ENCODE measurements at regions not wholly inside any gene's neighbourhood (a gene's known extent, or its start where the extent isn't known, plus 50 kb on each side); places are given as distances from the start of the nearest gene placed in this dataset.

DNA sequence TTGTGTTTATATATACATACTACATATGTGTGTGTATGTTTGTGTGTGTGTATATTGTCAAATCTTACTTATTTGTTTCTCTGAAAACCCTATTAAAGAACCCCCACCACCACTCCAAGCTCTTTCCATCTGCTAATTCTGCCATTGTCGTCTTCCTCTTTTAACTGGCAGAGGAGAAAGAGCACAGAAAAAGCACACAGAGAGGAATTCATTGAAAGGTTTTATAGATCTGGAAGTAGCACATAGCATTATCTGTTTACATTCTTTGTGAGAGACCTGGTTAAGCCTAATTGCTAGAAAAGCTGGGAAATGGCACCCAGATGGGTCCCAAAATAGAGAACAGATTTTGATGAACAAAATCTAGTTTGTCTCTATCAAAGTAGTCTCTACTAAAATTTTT, 800.0 kb upstream of the PIK3C3 start:
- Histone ChIP-seq H3K4me1 (ENCODE audit: insufficient read depth) (no peaks in the 10 kb centered on the region), H3K4me3 (no peak overlapping the region), H3K27me3 (no peaks in the 10 kb centered on the region), H3K36me3 (no peaks in the 10 kb centered on the region), H3K27ac (no peak overlapping the region), H3K9me3 (no peaks in the 10 kb centered on the region)
- 78 to 89% (median 84%) methylated on average over 1 of the region's 1 CpG for WGBS, 3 donors
- TF ChIP-seq, protein P1, sequence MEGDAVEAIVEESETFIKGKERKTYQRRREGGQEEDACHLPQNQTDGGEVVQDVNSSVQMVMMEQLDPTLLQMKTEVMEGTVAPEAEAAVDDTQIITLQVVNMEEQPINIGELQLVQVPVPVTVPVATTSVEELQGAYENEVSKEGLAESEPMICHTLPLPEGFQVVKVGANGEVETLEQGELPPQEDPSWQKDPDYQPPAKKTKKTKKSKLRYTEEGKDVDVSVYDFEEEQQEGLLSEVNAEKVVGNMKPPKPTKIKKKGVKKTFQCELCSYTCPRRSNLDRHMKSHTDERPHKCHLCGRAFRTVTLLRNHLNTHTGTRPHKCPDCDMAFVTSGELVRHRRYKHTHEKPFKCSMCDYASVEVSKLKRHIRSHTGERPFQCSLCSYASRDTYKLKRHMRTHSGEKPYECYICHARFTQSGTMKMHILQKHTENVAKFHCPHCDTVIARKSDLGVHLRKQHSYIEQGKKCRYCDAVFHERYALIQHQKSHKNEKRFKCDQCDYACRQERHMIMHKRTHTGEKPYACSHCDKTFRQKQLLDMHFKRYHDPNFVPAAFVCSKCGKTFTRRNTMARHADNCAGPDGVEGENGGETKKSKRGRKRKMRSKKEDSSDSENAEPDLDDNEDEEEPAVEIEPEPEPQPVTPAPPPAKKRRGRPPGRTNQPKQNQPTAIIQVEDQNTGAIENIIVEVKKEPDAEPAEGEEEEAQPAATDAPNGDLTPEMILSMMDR (IDR thresholded peaks at IDR 0.05) = no peak
- TF ChIP-seq POLR2A (IDR thresholded peaks at IDR 0.05) (no peak), EP300 (IDR thresholded peaks at IDR 0.05) (no peak)
- intact Hi-C loops (cut with DNase I) = no loop called here
- DNase-seq = no peak

DNA sequence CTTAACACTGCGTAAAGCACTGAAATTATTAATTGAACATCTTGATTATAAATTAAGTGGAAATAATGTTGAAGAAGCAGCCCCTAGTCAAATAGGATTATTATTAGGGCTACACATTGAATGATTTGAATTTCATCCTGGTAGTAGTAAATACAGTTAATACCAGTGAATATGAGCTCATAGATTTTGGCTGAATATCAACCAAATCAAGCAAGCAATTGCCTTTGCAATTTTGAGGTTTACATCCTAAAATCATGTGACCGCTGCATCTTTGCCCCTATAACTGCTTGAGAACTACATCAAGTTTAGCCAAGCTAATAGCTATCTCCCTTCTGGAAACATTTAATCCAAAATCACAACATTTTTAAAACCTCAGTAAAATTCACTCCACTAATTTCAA, 801.2 kb upstream of the PIK3C3 start:
- DNase-seq = no peak
- TF ChIP-seq, protein P1 (IDR thresholded peaks at IDR 0.05) = no peak
- TF ChIP-seq EP300 (IDR thresholded peaks at IDR 0.05) = no peak
- no peak for TF ChIP-seq POLR2A (IDR thresholded peaks at IDR 0.05)
- 46 to 52% (median 48%) methylated on average over 2 of the region's 2 CpGs for WGBS, 3 donors

GRCh38 chr18:41150316-41150715, 804.7 kb upstream of the PIK3C3 start:
- 76 to 86% (median 86%) methylated on average over 2 of the region's 2 CpGs for WGBS, 3 donors
- no peaks in the 10 kb centered on the region for H3K36me3 ChIP-seq
- no peaks in the 10 kb centered on the region for H3K4me1 ChIP-seq (ENCODE audit: insufficient read depth)
- H3K27me3 ChIP-seq = no peaks in the 10 kb centered on the region
- no peak for TF ChIP-seq EP300 (IDR thresholded peaks at IDR 0.05)
- no peak for TF ChIP-seq POLR2A (IDR thresholded peaks at IDR 0.05)
- TF ChIP-seq, protein P1 (IDR thresholded peaks at IDR 0.05) = no peak
- intact Hi-C loops (cut with DNase I) = no loop called here
- H3K27ac ChIP-seq = no peak overlapping the region
- H3K9me3 ChIP-seq = no peaks in the 10 kb centered on the region
- H3K4me3 ChIP-seq = no peak overlapping the region
- DNase-seq = no peak

More for the DNA sequence above, 801.2 kb upstream of the PIK3C3 start:
- Histone ChIP-seq H3K36me3 (no peaks in the 10 kb centered on the region), H3K9me3 (no peaks in the 10 kb centered on the region), H3K27ac (no peak overlapping the region), H3K27me3 (no peaks in the 10 kb centered on the region), H3K4me3 (no peak overlapping the region), H3K4me1 (ENCODE audit: insufficient read depth) (no peaks in the 10 kb centered on the region)
- intact Hi-C loops (cut with DNase I) = no loop called here

- Histone ChIP-seq H3K27me3 (no peaks in the 10 kb centered on the region), H3K4me1 (ENCODE audit: insufficient read depth) (no peaks in the 10 kb centered on the region), H3K9me3 (no peaks in the 10 kb centered on the region), H3K27ac (no peak overlapping the region), H3K36me3 (no peaks in the 10 kb centered on the region), H3K4me3 (no peak overlapping the region)
- DNase-seq = no peak
- intact Hi-C loops (cut with DNase I) = no loop called here
- 30 to 57% (median 30%) methylated on average over 1 of the region's 1 CpG for WGBS, 3 donors
- TF ChIP-seq, protein P1 (IDR thresholded peaks at IDR 0.05) = no peak
- no peak for TF ChIP-seq POLR2A (IDR thresholded peaks at IDR 0.05)
- TF ChIP-seq EP300 (IDR thresholded peaks at IDR 0.05) = no peak
Measured at GRCh38 chr18:41146301-41146700, 808.7 kb upstream of the PIK3C3 start.

DNA sequence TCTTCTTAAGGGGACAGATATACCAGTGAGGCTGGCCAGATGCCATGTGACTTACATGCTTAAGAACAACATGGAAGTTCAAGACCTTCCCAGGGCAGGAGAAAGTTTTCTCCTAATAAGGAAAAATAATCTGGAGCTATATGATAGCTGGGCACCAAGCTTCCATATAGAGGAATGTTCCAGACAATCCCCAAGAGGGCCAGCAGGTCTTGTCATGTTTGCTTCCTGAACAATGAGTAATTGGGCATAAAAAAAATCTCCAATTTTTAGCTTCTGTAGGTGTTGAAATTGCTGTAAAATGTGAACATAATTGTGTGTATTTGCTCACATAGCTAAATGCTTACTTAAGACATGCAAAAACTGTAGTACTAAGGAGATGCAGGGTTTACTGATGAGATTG, 809.5 kb upstream of the PIK3C3 start:
- intact Hi-C loops (cut with DNase I) = no loop called here
- H3K9me3 ChIP-seq = no peaks in the 10 kb centered on the region
- no peak for DNase-seq

More for the DNA sequence above, 809.5 kb upstream of the PIK3C3 start:
- H3K27ac ChIP-seq = no peak overlapping the region
- H3K27me3 ChIP-seq = no peaks in the 10 kb centered on the region
- no peaks in the 10 kb centered on the region for H3K36me3 ChIP-seq
- no peak overlapping the region for H3K4me3 ChIP-seq
- no peaks in the 10 kb centered on the region for H3K4me1 ChIP-seq (ENCODE audit: insufficient read depth)
- TF ChIP-seq EP300 (IDR thresholded peaks at IDR 0.05) (no peak), POLR2A (IDR thresholded peaks at IDR 0.05) (no peak)
- TF ChIP-seq, protein P1 (IDR thresholded peaks at IDR 0.05) = no peak

Data from ovary (tissue), 7 donors.